C4-2B (cell line): ENCODE measurements at regions not wholly inside any gene's neighbourhood (a gene's known extent, or its start where the extent isn't known, plus 50 kb on each side); places are given as distances from the start of the nearest gene placed in this dataset.
A peak's percentile ranks its signal among the peaks of the same experiment; 100 is the strongest.

ENCODE experiments used
- H3K27ac ChIP-seq: fragments of 450-650 bp; 2 replicates; pipeline ENCODE4 v1.5.1; 2017
- ZFX ChIP-seq: fragments of 450-650 bp; IDR thresholded peaks from 2 replicates; pipeline ENCODE4 v1.6.1; 2017
- TF ChIP-seq, protein P1 (sequence below): fragments of 450-650 bp; conservative IDR thresholded peaks from 2 replicates; pipeline ENCODE4 v1.5.1; 2017; ENCODE audit warnings: mild to moderate bottlenecking

- H3K27ac ChIP-seq, result no peak overlapping the region
- TF ChIP-seq, protein P1, sequence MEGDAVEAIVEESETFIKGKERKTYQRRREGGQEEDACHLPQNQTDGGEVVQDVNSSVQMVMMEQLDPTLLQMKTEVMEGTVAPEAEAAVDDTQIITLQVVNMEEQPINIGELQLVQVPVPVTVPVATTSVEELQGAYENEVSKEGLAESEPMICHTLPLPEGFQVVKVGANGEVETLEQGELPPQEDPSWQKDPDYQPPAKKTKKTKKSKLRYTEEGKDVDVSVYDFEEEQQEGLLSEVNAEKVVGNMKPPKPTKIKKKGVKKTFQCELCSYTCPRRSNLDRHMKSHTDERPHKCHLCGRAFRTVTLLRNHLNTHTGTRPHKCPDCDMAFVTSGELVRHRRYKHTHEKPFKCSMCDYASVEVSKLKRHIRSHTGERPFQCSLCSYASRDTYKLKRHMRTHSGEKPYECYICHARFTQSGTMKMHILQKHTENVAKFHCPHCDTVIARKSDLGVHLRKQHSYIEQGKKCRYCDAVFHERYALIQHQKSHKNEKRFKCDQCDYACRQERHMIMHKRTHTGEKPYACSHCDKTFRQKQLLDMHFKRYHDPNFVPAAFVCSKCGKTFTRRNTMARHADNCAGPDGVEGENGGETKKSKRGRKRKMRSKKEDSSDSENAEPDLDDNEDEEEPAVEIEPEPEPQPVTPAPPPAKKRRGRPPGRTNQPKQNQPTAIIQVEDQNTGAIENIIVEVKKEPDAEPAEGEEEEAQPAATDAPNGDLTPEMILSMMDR, result no peak
These were observed 54.1 kb upstream of the HS6ST1 start for GRCh38 chr2:128372621-128373341.

DNA sequence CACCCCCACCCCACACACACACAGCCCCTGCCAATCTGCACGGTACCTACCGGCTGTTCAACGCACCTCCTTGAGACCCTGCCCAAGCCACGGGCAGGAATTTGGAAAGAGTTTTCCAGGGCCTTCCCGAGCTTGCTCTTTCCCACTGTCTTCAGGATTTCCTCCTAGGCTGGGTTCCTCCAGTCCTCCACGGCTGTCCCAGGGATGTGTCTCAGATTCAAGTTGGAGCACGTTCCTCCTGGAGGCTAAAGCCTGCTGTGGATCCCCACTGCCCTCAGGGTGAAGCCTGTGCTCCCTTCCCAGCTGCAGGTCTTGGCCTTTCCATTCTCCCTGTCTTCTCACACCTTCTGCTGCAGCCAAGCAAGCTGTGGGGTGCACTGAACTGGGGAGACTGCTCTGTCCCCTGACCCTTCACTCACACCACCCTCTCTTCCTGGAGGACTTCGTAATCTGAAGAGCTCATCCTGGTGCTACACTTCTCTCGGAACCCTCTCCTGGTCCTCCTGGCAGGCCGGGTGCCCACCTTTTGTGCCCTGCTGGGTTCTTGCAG is 54.9 kb upstream of the HS6ST1 start:
- TF ChIP-seq, protein P1, result no peak
- TF ChIP-seq ZFX, result no peak
- no peak overlapping the region for H3K27ac ChIP-seq

- no peak for TF ChIP-seq ZFX
- TF ChIP-seq, protein P1, result no peak
- no peak overlapping the region; the same call in 1 of the 2 replicates for H3K27ac ChIP-seq
These were observed 55.5 kb upstream of the HS6ST1 start for GRCh38 chr2:128374001-128374710.

- no peak for TF ChIP-seq ZFX
- TF ChIP-seq, protein P1, result no peak
- peak overlapping the region; percentile 29; the same call in 1 of the 2 replicates for H3K27ac ChIP-seq
These were observed 56.2 kb upstream of the HS6ST1 start for GRCh38 chr2:128374711-128375413.

DNA sequence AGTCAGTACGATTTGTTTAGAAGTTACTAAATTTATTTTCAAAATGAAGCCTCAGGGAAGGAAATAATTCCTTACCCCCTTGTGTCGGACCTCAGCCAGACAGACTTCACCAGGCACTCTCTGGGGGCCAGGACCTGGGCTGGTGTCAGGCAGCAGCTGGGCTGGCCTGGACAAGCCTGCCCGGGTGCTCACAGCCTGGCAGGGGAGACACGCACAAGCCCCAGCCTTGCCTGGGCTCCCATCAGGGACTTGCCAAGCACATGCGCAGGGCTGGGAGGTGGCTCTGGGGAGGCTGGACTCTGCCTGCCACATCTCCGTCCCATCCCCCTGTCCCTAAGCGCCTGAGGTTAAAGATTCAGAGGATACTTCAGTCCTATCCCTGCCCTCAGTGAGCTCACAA is 56.8 kb upstream of the HS6ST1 start:
- H3K27ac ChIP-seq, result peak overlapping the region; percentile 29; the same call in 1 of the 2 replicates
- no peak for TF ChIP-seq ZFX
- TF ChIP-seq, protein P1, result no peak

DNA sequence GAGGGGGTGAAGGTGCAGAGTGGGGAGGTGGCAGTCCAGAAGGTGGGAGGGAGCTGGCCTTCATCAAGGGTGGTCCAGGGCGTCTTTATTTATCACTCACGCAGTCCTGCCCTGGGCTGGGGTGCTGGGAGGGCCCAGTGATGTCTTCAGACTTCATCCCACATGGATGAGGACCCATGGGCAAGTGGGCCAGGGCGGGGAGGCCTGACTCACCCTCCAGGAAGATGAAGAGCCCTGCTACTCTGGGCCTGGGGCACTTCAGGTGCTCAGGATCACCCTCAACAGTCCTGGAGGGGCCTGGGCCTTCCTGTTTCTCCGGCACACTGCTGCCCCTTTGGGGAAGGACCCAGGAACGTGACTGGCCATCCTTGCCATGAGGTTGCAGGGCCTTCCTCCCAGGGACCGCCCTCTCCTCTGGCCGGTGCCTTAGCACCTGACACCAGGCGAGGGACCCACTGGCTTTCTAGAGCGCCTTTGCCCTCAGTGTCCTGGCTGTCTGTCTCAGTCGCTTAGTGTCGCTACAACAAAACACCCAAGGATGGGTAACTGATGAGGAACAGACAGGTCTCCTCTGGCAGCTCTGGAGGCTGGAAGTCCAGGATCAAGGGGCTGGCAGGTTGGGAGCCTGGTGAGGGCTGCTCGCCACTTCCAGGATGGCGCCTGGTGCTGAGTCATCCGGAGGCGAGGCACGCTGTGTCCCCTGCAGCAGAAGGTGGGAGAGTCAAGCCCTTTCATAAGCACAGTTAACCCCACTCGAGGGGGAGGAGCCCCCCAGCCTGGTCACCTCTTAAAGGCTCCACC is 57.8 kb upstream of the HS6ST1 start:
- H3K27ac ChIP-seq, result no peak overlapping the region; the same call in 1 of the 2 replicates
- TF ChIP-seq, protein P1, result no peak
- no peak for TF ChIP-seq ZFX
